ENCODE measurements at regions not wholly inside any gene's neighbourhood (a gene's known extent, or its start where the extent isn't known, plus 50 kb on each side); places are given as distances from the start of the nearest gene placed in this dataset.

- DNase-seq = no peak
These were observed 143.6 kb upstream of the EOMES start for GRCh38 chr3:27865731-27866130.

- no peak for DNase-seq
These were observed 147.0 kb upstream of the EOMES start for GRCh38 chr3:27869152-27869551.

- DNase-seq = no peak
These were observed 155.2 kb upstream of the EOMES start for GRCh38 chr3:27877061-27878013.

- no peak for DNase-seq
These were observed 155.9 kb upstream of the EOMES start for GRCh38 chr3:27878014-27878383.

DNA sequence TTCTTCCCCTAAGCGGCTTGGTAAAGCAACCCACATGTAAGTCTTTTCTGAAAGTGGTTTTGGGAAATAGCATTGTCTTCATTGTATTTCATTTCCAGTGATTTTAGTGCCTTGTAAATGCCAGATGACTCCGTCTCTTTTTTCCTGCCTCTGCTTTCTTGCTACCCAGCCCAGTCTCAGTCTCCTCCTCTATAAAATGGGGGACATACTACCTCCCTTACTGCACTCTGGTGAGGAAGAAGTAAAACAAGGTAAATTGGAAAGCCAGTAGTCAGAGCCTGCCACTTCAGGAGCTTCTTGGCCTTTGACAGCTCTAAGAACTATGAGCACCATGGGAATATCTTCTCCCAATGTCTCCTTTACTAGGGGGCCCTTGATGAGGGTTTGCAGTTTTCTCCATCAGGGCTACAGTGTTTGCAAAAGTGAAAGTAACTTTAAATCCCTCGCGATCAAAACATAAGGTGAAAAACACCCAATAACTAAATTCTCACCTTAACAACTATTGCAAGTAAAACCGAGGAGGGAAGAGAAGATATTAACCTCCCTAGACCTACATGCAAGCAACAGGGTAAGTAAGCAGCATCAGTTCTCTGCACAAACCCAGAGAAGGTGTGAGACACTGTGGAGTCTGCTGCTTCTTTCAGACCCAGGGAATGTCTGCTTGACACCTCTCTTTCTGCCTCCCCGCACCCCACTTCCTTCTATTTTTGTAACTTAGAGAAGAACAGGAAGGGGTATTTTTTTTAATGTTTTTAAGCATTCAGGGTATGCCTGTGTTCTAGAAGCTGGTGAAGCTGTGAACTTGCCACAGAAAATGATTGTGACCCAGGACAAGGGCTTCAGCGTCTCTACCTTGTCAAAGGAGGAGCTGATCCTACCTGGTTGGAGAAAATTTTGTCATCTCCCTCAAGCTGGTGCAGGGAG lies 159.1 kb upstream of the EOMES start:
- DNase-seq = no peak

DNA sequence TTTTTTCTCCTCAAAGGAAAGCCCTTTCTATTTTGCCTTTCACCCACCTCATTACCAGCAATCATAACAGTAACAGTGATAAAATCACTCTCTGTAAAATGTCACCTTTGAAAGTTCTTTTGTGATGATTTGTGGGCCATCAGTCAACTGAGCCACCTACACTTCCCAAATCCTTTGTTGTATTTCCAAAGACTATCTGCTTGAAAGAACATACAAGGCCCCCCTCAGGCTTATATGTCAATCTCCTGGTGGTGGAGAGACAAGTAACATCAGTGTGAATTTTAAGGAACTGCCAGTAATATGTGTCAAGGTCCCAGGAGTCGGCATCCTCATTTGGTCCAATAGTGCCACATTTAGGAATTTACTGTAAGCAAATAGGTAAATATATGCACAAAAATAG lies 161.1 kb upstream of the EOMES start:
- DNase-seq = no peak

DNA sequence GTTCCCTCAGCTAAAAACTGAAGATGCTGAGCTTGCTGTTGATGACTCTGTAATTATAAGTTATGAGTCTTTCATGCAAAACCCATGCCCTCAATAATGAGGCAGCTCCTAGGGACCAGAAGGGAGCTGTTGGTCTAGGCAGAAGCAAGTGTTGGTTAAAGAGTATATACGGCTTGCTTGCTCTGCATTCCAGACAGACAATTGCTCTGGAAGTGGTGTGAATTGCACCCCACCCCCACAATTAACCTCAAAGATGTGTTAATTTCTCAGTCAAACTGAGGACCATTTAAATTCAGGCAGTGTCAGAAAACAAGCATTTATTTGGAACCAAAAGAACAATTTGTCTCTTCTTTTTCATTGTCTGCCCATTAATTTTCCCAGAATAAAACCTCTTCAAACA lies 163.5 kb upstream of the EOMES start:
- DNase-seq = no peak

GRCh38 chr3:27888562-27888961 lies 166.4 kb upstream of the EOMES start:
- no peak for DNase-seq

DNA sequence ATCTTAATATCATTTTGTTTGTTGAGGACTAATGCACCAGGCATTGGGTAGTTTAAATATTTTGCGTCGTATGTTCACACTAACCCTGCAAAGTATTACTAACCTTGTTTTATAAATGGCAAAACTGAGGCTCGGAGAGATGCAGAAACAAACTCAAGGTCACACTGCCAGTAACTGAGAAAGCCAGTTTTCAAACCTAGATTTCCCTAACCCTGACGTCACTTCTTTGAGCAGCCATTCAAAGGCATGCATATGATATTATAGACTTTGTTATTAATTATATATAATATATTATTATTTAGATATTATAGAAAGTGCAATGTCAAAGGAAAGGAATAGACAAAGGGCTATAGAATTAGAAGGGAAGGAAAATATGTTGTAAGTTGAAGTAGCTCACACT lies 167.6 kb upstream of the EOMES start:
- DNase-seq = no peak

DNA sequence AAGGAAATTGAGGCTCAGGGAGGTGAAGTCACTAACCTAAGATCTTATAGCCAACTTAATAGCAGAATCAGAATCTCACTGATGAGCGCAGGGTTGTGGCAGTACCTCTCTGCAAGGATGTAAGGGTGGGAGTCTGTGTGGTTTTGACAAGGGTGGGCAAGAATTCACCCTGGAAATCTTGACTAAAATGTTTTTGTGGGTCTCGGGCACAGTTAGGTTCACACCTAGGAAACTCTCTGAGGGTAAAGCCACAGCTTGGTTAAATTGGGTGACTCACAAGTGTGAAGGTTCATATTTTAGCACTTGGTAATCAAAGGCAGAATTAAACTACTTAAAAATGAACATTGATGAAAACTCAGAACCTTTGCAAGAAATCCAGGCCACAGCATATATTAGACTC lies 178.2 kb upstream of the EOMES start:
- DNase-seq = no peak

DNA sequence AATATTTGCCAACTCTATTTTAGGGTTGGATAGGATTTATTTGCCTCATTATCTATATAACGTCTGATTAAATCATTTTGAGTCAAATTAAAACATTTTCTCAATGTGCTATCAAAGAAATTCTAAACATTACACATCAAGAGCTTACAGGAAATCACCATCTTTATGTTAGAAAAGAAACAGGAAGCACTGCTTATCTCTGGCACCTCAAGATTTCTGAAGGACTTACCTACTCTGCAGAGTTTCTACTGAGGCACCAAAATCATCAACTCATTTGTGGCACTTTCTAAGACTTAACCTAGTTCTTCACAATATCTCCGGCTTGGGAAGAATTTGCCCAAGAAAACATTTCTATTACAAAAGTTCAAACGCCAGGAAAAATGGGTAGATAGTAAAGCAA lies 181.3 kb upstream of the EOMES start:
- DNase-seq = no peak

DNA sequence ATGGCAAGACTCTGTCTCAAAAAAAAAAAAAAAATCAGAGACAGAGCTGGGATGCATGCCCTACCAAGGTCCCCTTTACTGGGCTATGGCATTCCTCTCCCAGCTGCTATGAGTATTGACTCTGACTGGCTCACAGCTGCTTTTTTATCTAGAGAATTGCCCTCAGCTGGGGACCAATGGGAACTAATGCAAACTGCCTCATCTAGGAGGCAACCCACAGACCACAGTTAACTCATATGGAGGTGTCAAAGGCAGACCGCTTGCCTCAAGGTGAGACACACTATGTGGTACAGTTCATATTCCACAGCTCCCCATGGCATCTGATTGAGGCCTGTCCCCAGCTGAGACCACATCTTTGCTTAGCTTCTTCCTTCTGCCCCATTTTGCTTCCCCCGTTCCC lies 183.5 kb upstream of the EOMES start:
- DNase-seq = no peak

DNA sequence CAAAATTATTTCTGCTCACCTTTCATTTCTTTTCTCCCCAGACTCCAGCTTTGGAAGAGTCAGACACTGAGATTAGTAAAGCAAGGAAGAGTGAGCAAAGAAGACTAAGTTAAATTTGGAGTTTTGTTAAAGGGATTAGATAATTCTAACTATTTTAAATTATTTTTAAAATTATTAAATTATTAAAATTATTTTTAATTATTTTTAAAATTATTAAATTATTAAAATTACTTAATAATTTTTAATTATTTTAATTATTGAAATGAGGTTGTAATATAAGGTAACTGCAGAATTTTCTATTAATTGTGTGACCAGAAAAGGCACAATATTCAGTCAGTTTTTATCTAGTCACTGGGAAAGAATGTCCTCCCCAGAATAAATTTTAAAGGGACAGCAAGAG lies 185.0 kb upstream of the EOMES start:
- no peak for DNase-seq

- DNase-seq = no peak
These were observed 185.8 kb upstream of the EOMES start for GRCh38 chr3:27907929-27908328.

GRCh38 chr3:27910456-27910855 lies 188.3 kb upstream of the EOMES start:
- DNase-seq = no peak

DNA sequence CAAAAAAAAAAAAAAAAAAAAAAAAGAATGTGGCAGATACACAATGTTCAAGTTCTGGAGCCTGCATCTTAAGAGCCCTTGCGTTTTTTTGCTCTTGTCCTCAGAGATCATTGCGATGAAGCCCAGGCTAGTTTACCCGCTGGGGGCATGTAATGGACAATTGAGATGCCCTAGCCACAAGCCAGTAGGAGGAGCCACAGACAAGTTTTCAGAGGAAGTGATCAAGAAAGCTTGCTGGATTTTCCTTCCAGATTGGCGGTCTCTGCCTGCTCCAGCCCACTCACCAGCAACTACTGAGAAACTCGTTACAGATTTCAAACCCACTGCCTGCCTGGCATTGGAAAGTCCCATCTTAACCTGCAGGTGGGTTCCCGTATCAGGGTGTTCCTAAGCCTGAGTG lies 192.1 kb upstream of the EOMES start:
- DNase-seq = no peak

- DNase-seq = no peak
These were observed 201.4 kb upstream of the EOMES start for GRCh38 chr3:27923349-27924068.

- DNase-seq = no peak
These were observed 205.8 kb upstream of the EOMES start for GRCh38 chr3:27927882-27928281.

- no peak for DNase-seq
These were observed 208.0 kb upstream of the EOMES start for GRCh38 chr3:27930052-27930602.

DNA sequence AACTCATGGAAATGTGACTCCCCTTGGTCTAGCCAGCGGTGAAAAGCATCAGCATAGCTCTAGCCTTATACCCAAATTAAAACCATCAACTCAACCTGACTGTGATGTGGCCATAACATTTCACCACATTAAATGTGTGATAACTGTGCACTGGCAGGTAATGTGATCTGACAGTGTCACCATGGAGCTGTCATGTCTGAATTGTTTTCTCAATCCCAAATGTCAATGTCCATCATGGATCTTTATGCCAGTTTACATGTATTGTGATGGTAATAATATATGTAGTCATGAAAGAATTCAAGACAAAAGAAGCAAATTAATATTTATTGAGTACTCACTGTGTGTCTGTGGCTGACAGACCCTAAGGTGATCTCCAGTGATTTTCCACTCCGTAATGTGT lies 213.4 kb upstream of the EOMES start:
- no peak for DNase-seq

DNA sequence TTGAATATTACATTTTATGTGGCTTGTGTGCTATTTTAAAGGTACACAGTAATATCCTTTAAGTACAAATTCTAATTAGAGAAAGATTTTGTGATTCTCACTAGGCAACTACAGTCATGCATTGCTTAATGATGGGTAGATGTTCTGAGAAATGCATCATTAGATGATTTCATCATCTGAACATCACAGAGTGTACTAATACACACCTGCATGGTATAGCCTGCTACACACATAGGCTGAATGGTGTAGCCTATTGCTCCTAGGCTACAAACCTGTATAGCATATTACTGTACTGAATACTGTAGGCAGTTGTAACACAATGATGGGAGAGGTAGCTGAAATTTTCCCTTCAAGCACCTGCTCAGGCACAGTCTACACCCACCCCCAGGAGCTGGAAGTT lies 217.4 kb upstream of the EOMES start:
- DNase-seq = no peak

DNA sequence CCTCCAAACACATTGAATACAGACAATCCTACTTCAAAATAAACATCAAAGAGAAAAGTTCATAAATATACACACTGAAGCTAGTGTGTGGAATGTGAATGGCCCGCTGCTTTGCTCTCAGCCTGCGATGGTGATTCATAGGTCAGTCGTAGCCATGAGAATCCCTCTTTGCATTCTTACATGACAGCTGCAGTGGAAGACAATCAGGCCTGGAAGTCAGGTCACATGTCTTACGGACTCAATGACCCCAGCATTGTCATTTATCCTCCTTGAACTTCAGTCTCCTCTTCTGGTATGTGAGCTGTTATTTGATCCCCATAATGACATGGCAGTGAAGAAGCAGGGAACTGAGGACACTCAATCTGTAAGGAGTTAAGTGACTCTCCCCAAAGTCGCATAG lies 217.8 kb upstream of the EOMES start:
- DNase-seq = peak; percentile 8
